Astrocyte (in vitro differentiated cells and primary cell): ENCODE measurements at regions not wholly inside any gene's neighbourhood (a gene's known extent, or its start where the extent isn't known, plus 50 kb on each side); places are given as distances from the start of the nearest gene placed in this dataset.

Experiments used
- CTCF ChIP-seq: IDR thresholded peaks from 2 replicates; pipeline ENCODE4 v1.5.1; 2011; ENCODE audit warnings: low read depth, mild to moderate bottlenecking, inconsistent platforms, low read length, moderate library complexity; ENCODE audit not compliant: insufficient read depth
- EZH2 ChIP-seq: IDR thresholded peaks from 2 replicates; pipeline ENCODE4 v1.6.1; 2012; ENCODE audit warnings: mild to moderate bottlenecking, low read length, inconsistent platforms; ENCODE audit not compliant: insufficient read depth

GRCh38 chr4:132218406-132218805, 930.7 kb upstream of the PCDH10 start:
- no peak for TF ChIP-seq CTCF
- no peak for TF ChIP-seq EZH2
